NCI-H146 treated with DMSO at 0.1 percent for 48 hours (cell line): ENCODE measurements at regions not wholly inside any gene's neighbourhood (a gene's known extent, or its start where the extent isn't known, plus 50 kb on each side); places are given as distances from the start of the nearest gene placed in this dataset.
"Not testable (repeated sequence)": the region's sequence is repeated elsewhere in the genome, so short reads cannot be mapped to it uniquely, and the experiment has no call there.

ENCODE experiments used
- DNase-seq: peaks from one replicate; lab custom pipeline; 2025; ENCODE audit not compliant: unreplicated experiment; lab: John Stamatoyannopoulos, UW

- no peak for DNase-seq
Observed at GRCh38 chr16:5951486-5951885, 853.9 kb upstream of the EEF2KMT start.

GRCh38 chr16:5944971-5945370 lies 847.4 kb upstream of the EEF2KMT start:
- DNase-seq = no peak

GRCh38 chr16:5938607-5939006 lies 841.0 kb upstream of the EEF2KMT start:
- no peak for DNase-seq

GRCh38 chr16:5932906-5933305 lies 835.3 kb upstream of the EEF2KMT start:
- DNase-seq = no peak

- no peak for DNase-seq
Observed at GRCh38 chr16:5928476-5929065, 831.0 kb upstream of the EEF2KMT start.

- no peak for DNase-seq
Observed at GRCh38 chr16:5925850-5926249, 828.3 kb upstream of the EEF2KMT start.

- no peak for DNase-seq
Observed at GRCh38 chr16:5922686-5923085, 825.1 kb upstream of the EEF2KMT start.

- DNase-seq = no peak
Observed at GRCh38 chr16:5918567-5919130, 821.1 kb upstream of the EEF2KMT start.

- DNase-seq = no peak
Observed at GRCh38 chr16:5917436-5918195, 820.0 kb upstream of the EEF2KMT start.

GRCh38 chr16:5916711-5917191 lies 819.2 kb upstream of the EEF2KMT start:
- no peak for DNase-seq

GRCh38 chr16:5911241-5911640 lies 813.6 kb upstream of the EEF2KMT start:
- DNase-seq = no peak

- DNase-seq = not testable (repeated sequence)
Observed at GRCh38 chr16:5909556-5909955, 812.0 kb upstream of the EEF2KMT start.

GRCh38 chr16:5907544-5907943 lies 809.9 kb upstream of the EEF2KMT start:
- no peak for DNase-seq

GRCh38 chr16:5906351-5906750 lies 808.8 kb upstream of the EEF2KMT start:
- DNase-seq = no peak

- no peak for DNase-seq
Observed at GRCh38 chr16:5905935-5906334, 808.3 kb upstream of the EEF2KMT start.

GRCh38 chr16:5903832-5904231 lies 806.2 kb upstream of the EEF2KMT start:
- DNase-seq = no peak

- no peak for DNase-seq
Observed at GRCh38 chr16:5903153-5903552, 805.6 kb upstream of the EEF2KMT start.

- DNase-seq = no peak
Observed at GRCh38 chr16:5900046-5900445, 802.5 kb upstream of the EEF2KMT start.

- no peak for DNase-seq
Observed at GRCh38 chr16:5895976-5896375, 798.4 kb upstream of the EEF2KMT start.

GRCh38 chr16:5895137-5895536 lies 797.5 kb upstream of the EEF2KMT start:
- no peak for DNase-seq

GRCh38 chr16:5891296-5891695 lies 793.7 kb upstream of the EEF2KMT start:
- DNase-seq = no peak

GRCh38 chr16:5885521-5885920 lies 787.9 kb upstream of the EEF2KMT start:
- no peak for DNase-seq
